GM18508 (cell line): ENCODE measurements at regions not wholly inside any gene's neighbourhood (a gene's known extent, or its start where the extent isn't known, plus 50 kb on each side); places are given as distances from the start of the nearest gene placed in this dataset.

Source experiments
- ATAC-seq: cut with Tn5 transposase; IDR thresholded peaks from one replicate; pipeline ENCODE4 v1.9.1; 2021; ENCODE audit warnings: moderate number of reproducible peaks; ENCODE audit not compliant: insufficient read depth, unreplicated experiment

DNA sequence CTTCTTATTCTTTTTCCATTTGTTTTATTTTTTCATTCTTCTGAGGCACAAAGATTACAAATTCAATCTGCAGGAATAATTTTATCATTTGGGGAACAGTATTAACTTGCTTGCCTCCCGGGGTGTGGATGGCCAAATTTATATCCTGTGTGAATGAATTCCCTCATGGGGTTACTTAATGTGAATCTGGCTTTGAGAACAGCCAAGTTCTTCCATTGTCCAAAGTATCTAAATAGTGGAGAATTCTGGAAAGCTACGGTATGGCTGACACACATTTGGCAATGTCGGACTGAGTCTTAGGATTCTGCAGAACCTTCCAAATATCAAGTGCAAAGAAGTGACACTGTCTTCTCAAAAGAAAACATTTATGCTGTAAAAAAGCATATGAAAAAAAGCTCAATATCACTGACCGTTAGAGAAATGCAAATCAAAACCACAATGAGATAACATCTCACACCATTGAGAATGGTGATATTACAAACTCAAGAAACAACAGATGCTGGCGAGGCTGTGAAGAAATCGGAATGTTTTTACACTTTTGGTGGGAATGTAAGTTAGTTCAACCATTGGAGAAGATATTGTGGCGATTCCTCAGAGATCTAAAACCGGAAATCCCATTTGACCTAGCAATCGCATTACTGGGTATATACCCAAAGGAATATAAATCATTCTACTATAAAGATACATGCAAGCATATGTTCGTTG, 620.2 kb downstream of the EFNB2 start:
- ATAC-seq: no peak

DNA sequence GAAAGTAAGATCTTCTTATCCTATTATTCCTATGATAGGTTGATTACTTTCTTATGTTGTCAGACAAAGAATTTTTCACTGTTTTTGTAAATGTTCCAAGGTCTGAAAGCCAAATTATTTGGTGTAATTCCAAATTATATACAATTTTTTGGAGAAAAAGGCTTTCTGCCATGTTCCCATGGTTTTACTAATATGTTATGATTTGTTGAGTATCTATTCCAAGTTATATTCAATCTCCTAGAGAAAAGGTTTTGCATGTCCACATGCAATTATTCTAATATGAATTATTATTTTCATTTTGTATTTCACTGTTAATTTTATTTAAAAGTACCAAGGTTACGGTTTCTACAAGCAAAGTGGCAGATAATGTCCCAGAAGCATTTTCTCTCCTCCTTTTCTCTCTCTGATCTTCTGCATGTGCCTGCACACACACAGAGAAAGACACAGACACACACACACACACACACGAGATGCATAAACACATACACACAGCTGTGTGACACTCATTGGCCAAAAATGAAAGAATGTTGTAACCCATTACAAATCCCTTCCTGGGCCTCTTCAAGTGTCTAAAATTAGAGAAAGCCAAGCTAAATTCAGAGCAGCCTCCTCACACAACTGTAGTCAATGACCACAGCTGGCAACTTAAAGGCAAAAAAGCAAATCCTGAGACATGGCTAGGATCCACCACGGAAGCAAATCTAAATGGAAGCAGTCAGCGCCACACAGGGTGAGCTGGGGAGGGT, 621.0 kb downstream of the EFNB2 start:
- ATAC-seq: no peak

DNA sequence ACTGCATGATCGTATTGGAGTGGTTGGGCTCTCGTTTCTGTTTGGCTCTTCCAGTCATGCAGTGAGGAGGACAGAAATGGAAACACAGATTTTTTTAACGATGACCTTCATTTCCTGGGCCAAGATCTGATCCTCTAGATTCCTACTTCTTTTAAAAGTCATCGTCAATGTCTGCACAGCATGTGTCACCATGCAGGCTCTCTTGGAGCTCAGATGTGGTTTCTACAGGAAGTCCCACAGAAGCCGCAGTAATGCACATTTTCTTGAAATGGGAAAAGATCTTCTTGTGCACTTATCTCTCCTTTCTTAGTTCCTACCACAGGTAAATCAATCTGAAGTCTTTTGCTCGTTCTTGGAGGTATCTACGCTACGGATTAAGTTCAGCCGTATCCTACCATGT, 626.9 kb downstream of the EFNB2 start:
- ATAC-seq: no peak

DNA sequence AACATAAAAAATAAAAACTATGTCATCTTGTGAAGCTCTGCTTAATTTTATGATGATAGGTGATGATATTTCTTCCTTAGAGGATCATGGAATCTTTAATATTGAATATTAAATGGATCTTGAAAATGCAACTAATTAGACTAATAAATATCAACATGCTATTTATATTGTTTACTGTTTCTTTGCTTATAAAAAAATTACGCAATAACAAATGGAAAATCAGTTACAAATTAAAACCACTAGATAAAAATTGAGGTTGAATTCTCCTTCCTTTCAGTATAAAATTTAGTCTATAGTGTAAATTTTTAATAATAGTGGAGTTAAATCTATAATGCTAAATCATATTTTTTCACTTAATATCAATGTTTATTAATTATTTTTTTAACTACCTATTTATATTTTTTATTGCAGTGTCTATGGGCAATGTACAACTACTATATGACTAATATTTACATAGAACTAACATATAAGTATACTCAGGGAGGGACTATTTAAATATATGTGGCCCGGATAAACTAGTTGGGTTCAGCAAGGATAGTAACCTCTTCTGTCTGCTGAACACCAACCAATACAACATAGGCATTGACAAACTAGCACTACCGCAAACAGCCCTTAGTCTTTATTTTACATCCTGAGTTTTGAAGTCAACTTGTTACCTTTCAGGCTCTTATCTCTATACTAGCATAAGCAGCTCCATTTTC, 628.0 kb downstream of the EFNB2 start:
- ATAC-seq: no peak

DNA sequence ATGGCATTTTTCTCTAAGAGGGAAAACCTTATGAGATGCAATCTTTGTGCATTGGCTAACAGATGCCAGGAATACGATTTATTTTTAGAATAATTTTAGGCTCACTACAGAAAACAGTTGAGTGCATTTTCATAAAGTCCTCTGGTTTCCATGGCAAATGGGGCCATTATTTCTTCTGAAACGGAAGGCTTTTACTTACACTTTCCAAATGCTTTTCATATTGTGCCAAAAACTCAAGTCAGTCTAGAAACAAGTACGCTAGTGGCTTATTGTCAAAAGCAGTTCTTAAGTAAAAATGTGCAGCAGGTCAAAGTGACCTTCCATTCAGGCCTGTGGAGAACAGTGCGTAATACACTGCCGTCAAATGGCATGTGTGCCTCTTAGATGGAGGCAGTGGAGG, 628.7 kb downstream of the EFNB2 start:
- ATAC-seq: no peak

DNA sequence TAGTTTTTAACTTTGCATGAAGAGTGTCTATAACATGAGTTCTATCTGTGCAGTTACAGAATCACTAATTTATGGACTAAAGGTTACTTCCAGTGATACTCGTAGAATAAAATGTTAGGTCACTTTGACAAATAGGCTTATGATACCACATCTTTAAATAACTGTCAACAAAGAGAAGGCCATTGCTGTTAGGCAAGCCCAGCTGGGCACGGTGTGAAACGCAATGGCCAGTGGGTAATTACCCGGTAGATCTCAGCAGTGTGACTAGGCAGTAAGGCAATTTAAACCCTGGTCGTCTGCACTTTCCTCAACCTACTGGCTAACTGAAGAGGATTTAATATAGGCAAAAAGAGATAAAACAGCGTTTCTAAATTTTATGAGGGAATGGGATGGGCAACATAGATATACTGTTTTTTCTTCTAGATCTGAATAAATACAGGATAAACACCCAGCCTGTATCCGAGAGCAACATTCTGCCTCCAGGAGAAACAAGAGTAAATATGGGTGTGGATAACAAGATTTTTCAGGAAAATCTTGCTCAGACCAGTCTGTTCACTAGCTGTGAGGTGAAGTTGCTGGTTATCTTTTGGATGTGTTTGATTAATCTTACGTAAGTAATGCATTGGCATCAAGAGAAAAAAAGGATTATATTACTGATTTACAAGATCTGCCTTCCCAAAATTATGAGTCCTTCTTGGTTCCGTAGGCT, 631.3 kb downstream of the EFNB2 start:
- no peak for ATAC-seq

DNA sequence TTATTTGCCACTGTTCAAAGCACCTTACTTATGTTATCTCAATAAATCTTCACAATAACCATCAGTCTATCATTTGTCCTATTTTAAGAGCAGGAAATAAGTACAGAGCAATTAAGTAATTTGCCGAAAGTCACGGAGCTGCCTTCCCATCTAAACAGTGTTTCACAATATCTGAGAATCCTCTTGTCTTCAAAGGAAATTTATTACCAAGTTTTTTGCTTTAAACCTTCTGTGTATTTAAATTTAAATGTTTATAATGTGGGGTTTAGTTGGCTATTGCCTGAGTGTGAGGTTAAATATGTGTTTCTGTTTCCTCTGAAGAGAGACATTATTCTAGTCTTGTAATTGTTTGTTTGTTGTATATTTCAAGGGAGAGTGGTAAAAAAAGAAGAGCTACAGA, 633.1 kb downstream of the EFNB2 start:
- no peak for ATAC-seq

DNA sequence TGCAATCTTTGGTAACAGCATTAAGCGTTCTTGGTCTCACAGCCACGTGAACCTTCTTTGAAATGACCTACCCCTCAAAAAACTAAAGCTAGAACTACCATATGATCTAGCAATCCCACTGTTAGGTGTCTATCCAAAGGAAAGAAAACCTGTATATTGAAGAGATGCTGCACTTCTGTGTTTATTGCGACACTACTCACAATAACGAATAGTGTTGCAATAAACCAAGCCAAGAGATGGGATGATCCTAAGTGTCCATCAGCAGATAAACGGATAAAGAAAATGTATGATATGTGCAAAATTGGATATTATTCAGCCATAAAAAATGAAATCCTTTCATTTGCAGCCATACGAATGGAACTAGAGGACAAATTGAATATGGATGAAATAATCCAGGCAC, 637.9 kb downstream of the EFNB2 start:
- ATAC-seq: no peak

DNA sequence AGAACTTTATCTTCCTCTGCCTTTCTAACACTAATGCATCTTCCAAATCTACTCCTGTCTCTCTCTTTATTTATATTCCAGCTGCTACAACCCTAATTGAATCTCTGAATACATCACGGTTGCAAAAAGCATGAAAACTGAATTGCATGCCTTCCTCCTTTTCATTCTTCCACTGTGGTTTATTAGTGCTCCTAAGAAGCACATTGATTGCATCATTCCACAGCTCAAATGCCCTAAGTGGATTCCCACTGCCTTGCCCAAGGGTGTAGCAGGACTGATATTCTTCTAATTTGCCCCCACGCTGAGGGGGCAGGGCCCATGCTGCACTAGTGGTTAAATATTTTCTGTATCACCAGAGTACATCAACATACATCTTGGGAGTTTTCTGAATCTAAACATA, 640.8 kb downstream of the EFNB2 start:
- ATAC-seq: no peak

DNA sequence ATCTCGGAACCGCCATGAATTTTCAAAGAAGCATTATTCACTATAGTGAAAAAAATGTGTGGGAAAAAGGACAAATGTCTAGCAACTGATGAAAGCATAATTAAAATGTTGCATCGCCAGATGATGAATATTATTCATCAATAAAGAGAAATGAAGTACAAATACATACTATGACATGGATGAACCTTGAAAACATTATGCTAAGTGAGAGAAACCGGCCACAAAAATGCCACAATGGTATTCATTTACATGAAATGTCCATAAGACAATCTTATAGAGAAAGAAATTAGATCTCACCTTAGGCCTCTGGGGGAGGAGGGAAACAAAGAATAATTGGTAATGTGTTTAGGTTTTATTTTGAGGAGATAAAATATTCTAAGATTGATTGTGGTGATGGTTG, 645.0 kb downstream of the EFNB2 start:
- no peak for ATAC-seq

DNA sequence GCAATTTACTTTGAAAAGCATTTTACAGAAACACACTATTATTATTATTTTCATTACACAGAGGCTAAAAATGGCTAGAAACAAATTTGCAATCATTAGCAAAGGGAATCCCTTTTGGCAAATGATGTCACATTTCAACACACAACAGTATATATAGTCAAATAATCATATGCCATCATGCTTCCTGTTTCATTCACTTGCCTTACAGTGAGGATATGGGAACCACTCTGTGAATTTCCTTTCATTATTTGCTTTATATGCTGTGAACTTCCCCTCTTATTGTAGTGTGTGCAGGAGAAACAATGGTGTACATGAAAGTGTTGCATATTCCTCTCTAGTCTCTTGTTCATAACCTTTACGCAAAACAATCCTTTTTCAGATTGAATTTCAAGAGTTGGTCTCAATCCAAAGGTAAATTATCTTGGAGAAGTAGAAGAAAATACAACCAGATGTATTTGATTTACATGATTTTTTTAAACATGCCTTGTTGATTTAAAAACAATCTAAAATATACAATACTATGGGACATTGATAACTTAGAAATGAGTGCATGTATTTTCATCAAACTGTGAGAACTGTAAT, 657.3 kb downstream of the EFNB2 start:
- ATAC-seq: no peak

DNA sequence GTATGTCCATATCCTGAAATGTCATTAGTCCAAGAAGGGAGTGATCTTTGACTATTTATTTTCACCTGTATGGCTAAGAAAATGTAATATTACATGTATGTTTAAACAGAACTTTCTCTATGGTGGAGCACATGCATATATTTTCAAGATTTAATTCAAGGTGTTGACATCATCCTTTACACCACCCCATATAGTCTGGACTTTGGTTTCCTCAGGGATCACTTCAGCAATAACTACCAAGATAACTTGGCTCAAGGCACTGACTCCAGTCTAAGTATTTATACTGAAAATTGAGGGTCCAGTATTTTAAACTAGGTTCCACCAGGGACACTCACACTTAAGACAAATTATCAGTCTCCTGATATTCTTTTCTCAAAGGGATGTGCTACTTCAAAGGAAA, 660.6 kb downstream of the EFNB2 start:
- no peak for ATAC-seq

DNA sequence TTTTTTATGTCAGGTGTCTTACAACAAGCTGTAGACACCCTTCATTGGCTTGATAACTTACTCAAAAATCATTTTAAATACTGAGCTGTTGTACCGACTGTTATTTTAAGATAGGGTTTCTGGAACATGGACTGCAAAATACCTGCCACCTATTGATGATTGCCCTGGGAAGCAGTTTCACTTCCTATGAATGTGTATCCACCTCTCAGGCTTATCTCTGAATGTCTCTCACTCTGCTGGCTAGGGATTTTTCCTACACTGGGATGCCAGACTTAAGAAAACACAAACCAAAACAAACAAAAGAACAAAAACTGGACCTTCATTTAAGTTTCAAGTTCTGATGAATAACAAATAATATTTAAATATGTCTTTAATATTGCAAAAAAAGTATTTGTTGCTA, 663.7 kb downstream of the EFNB2 start:
- no peak for ATAC-seq

DNA sequence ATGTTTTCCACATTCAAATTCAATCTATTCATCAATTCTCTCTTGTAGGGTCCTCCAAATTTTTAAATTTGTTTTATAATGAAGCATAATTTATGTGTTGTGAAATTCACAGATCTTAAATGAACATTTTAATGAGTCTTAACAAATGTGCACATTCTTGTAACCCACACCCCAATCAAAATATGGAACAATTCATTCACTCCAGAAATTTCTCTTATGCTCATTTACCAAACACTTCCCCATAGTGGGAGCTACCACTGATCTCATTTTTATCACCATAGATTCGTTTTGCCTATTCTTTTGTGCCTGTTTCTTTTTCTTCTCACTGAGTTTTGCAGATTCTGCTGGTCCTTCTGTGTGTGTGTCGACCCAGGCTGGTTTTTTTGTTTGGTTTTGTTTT, 664.1 kb downstream of the EFNB2 start:
- ATAC-seq: no peak

DNA sequence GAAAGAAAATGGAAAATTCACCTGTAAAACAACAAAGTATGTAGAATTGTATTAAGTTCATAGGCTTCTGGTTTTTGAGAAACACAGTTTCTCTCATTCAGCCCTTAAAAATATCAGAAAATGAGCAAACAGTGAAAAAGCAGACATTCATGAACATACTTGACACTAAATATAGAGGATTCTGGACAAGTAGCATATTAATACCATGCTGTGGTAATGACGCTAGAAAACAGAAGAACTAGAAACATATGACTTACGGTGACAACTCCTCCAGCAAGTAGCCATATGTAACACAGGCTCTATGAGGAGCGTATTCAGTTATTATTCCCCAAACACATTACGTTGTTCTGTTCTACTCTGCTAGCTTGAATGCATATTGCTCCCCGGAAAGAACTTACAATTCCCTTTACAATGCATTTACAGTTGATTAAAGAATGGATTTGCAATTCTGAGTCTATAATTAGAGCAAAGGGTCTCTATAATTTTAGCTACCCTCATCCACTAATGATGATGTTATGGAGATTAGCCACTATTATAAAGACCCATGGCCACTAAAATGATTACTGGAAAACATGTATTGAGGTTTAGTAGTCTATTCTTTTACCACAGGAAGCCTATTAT, 672.1 kb downstream of the EFNB2 start:
- ATAC-seq: no peak

DNA sequence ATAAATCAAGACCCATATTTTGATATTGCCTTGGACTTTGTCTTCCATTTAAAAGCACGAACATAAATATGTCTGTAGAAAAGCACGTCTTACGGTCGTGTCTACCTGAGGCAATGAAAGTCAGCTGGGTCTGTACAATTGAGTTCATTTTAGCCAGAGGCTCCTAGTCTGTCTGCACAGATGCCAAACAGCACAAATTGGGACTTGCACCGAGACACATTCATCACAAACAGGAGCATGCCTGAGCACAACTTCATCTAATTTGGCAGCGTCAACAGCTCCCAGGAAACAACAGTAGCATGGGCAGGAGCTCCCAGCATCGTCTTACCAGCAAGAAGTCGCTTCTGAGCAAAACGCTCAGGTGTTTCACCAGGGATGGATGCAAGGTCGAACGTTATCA, 687.0 kb downstream of the EFNB2 start:
- no peak for ATAC-seq

DNA sequence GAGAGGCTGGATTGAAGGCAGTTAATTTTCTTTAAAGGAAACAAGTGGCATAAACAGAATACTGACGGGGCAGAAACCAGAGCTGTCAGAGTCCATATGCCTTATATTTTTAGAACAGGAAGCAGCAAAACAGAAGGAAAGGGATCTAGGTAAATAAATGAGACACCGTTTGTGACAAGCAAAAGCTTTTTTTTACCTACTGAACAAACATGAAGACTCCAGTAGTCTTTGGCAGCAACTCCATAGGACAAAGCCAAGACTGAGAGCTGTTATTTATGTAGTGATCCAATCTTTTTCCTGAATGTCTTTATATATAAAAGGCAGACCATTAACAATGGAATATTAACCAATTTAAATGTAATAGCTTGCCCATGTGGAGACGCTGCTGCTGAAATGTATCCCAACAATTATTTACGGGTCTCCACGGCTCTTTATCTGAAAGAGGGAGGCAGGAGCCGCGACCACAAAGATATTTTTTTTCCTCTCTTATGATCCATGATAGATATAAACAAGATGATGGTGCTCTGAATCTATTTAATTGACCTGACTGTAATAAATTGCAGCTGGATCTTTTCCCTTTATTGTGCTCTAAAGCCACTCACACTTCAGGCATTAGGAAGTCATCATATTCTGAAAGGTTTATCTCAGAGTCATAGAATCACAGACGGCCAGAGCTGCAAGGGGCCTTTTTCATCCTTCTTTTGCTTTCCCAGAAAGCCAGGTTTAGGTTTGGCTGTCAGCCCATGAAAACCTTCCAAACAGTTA, 687.8 kb downstream of the EFNB2 start:
- no peak for ATAC-seq

DNA sequence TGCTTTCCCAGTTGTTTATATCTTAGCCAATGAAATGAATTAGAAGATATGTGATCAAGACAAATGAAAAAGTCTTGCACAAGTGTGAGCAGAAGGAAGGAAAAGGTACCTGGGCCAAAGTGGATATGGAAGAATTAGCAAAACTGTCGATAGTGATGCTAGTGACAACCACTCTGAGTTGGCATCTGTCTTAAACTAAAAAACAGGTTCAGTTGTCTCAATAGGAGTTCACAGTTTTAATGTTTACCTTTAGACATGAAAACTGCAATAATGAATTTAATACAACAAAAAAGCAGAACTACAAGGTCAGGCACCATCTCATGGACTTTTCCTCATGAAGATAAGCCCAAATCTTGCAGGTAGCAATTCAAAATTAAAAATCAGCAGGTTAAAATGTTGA, 688.5 kb downstream of the EFNB2 start:
- no peak for ATAC-seq

DNA sequence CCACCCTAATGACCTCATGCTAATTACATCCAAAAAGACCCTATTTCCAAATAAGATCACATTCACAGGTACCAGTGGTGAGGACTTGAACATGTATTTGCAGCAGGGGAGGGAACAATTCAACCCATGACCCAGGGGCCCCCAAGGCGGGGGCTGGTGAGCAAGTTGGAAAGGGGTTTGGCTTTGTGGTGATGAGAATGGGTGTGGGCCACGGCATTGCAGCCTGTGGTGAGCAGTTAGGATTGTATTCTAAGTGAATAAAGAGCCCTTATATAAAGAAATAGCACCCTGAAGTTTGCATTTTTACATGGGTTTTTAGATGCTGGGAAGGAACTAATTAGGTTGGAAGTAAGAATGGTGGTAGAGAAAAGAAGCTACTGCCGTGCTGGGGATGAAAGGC, 694.2 kb downstream of the EFNB2 start:
- no peak for ATAC-seq
